Suppressor macrophage (primary cell): ENCODE measurements at regions not wholly inside any gene's neighbourhood (a gene's known extent, or its start where the extent isn't known, plus 50 kb on each side); places are given as distances from the start of the nearest gene placed in this dataset.
"Not testable (repeated sequence)": the region's sequence is repeated elsewhere in the genome, so short reads cannot be mapped to it uniquely, and the experiment has no call there.

Experiments
- DNase-seq, 4 experiments: peaks; one replicate each; pipeline ENCODE4 v3.0.0-alpha.2; 2020 to 2022

DNA sequence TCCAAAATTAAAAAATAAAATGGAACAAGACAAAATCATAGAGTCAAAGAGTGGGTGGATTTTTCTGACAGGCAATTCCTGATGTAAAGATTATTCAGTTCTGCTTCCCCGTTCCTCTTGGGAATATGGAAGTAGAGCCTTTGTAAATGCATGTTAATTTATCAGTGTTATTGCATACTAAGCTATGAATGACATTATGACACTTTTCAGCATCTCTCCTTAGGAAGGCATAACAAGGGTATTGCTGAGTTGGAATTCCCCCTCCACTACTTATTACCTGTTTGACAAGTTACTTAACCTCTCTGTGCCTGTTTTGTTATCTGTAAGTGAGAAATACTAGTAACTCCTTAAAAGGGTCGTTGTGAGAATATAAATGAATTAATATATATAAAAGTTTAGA is 640.4 kb downstream of the LMO4 start:
- DNase-seq: no peak

DNA sequence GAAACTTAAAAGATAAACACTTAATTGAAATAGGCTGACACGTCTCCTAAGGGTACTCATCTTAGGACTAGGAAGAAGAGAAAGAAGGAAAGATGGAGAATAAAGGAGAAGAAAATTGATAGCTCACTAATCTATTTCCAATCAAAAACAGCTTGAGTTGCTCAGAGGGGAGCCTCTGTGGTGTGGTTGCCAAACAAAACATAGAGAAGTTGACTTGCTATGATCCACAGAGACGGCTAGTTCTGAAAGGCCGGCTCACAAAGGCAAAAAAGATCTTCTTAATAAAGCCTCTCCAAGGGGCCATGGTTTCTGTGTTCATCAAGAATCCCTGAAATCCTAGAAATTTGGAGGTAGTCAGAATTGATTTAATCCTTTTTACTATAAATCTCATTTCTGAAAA is 644.1 kb downstream of the LMO4 start:
- no peak for DNase-seq

DNA sequence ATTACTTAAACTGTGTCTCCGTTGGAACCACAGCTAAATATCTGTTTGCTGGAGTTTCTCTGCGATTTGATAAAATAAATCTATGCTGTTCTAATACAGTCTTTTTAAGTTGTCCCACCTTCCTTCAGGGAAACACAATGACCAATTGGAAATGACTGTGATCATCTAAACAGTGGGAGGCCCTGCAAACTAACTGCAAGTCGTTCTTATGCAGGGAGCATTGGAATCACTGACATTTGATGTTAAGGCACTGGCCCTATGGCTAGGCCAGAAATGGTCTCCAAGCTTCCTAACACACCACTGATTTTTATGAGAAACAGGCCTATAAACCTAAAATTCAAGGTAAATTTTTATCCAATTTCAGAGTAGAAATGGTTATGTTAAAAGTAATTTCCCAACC is 645.2 kb downstream of the LMO4 start:
- no peak for DNase-seq

DNA sequence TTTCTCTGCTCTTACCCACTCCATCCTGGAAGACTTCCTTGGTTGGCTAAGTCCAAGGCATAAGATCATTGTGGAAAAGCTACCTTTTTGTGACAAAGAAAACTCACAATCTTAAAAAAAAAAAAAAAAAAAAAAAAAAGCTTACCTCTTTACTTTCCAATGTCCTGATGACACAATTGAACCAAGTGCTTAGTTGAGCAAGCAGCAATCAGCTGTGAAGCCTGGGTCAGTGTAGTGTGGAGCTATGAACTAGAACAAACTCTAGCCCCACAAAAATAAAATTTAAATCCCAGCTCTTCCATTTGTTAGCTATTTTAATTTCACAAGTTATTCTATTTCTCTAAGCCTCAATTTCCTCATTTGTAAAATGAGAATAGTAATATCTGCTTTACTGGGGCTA is 647.6 kb downstream of the LMO4 start:
- no peak for DNase-seq

DNA sequence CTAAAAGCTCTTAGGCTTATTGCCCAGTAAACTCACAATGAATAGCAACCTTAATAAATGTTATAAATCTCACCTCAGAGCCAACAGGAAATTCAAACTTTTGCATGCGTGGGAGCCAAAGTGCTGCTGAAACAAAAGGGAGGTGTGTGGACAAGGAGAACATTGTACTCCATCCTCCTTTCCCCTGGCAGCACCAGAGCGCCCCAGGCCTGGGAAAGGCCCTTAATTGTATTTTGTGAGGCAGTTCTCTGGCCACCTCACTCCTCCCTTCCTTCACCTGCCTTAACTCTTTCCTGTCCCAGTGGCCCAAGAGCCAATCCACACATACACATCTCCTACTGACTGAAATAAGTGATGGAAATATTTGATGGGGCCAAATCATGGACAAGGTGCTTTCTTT is 648.5 kb downstream of the LMO4 start:
- no peak for DNase-seq

GRCh38 chr1:87979079-87979478 is 650.4 kb downstream of the LMO4 start:
- DNase-seq: no peak

DNA sequence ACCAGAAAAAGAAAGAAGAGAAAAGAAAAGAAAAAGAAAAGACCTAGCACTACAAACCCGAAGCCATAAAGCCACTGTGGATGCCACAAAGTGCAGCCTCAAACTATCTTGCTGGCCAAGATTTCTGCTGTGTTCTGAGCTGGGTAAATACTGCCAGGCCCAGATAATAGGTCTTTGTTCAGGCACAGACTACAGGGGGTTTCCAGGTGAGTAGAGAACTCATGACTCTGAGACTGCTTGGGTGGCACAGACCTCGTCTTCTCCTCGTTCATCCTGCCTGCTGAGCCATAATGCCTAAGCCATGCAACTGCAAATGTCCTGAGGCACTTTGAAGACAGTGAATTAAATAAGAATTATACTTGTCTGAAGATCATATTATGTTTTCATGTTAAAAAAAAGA is 651.8 kb downstream of the LMO4 start:
- DNase-seq: no peak

- no peak for DNase-seq
These were observed 652.7 kb downstream of the LMO4 start for GRCh38 chr1:87981386-87981785.

GRCh38 chr1:87981810-87982209 is 653.1 kb downstream of the LMO4 start:
- DNase-seq: no peak

DNA sequence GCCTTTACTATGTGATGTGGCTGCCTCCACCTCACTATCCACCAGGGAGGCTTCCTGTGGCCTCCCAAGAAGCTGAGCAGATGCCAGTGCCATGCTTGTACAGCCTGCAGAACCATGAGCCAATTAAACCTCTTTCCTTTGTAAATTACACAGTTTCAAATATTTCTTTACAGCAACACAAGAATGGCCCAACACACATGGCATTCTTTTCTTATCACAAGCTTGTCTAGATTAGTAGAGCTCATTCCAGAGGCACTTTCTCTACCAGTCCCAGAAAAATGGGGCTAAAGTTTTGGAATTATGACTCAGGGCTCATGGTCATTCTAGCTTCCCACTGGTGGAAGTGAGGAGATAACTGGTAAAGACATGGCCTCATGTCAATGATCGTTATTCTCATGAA is 655.2 kb downstream of the LMO4 start:
- no peak for DNase-seq

GRCh38 chr1:87985071-87985470 is 656.4 kb downstream of the LMO4 start:
- no peak for DNase-seq

GRCh38 chr1:87986130-87986866 is 657.6 kb downstream of the LMO4 start:
- no peak for DNase-seq

DNA sequence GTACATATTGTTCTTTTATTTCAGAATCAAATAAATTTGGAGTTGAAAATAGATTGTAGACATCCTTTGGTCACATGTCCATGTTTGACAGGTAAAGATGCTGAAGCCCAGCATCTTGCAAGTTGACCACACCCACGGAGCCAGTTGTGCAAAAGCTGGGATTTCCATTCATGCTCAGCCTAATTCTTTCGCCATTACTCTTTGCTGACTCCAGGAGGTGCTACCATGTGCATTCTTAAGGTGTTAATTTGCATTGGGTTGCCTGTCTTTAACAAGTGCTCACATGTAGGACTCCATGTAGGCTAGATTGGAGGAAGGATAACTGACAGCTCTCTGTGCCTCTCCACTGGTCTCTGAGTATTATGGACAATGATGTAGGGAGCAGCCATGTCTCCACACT is 660.7 kb downstream of the LMO4 start:
- DNase-seq: no peak

DNA sequence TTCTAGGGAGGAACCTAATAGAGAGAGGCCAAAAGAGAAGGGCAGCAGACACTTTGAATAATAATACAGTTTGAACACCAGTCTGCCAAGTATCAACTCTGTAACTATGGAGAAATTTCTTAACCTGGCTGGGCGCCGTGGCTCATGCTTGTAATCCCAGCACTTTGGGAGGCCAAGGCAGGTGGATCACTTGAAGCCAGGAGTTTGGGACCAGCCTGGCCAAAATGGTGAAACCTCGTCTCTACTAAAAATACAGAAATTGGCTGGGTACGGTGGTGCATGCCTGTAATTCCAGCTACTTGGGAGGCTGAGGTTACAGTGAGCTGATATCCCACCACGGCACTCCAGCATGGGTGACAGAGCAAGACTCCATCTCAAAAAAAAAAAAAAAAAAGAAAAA is 663.9 kb downstream of the LMO4 start:
- DNase-seq: not testable (repeated sequence)

- DNase-seq: no peak
These were observed 664.4 kb downstream of the LMO4 start for GRCh38 chr1:87993051-87993450.

- no peak for DNase-seq
These were observed 671.2 kb downstream of the LMO4 start for GRCh38 chr1:87999852-88000251.

DNA sequence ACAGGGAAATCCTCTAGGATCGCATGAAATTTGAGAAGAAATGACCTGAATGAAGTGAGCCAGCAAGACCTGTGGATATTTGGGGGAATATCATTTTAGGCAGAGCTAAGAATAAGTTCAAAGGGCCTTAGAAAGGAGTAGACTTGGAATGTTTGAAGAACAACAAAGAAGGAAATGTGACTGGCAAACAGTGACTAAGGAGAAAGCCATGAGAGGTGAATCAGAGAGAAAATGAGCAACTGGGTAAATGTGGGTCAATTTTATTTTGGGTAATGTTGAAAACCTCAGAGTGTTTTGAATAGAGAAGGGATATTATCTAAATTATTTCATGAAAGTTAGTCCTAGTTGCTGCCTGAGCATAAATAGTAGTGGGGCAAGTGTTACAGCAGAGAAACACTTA is 672.8 kb downstream of the LMO4 start:
- DNase-seq: no peak

- no peak for DNase-seq
These were observed 674.6 kb downstream of the LMO4 start for GRCh38 chr1:88003255-88003654.

DNA sequence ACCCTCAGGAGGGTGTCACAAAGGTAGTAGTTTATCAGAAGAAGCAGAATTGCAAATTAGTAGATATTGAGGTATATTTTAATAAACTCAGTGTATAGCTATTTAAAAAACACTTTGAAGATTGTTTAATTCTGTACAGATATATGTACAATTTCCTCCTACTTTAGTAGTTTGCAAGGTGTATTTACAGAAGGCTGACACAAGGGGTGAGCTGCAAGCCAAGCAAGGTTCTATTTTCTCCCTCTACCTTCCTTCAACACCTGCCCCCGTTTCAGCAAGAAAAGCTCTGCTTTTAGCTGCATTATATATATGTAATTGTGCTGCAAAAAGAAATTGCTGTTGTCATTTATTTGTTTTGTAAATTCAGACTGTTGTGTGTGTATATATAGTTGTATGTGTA is 674.2 kb upstream of the PKN2 start:
- DNase-seq: no peak

DNA sequence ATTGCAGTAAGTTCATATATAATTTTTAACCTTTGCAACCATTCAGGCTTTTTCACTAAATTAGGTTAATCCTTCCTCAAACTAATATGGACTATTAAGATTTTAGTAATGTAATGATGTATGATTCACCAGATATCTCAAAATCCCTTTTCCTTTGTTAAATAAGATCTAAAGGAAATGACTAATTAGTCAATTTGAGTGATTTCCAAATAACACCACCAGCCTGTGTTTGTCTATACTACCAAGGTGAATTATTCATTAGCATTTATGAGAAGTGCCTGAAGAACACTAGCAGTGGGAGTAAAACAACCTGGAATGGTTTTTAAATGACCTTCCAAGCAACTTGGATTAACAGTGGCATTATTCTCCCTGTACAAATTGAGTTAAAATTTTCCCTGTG is 670.6 kb upstream of the PKN2 start:
- DNase-seq: no peak

DNA sequence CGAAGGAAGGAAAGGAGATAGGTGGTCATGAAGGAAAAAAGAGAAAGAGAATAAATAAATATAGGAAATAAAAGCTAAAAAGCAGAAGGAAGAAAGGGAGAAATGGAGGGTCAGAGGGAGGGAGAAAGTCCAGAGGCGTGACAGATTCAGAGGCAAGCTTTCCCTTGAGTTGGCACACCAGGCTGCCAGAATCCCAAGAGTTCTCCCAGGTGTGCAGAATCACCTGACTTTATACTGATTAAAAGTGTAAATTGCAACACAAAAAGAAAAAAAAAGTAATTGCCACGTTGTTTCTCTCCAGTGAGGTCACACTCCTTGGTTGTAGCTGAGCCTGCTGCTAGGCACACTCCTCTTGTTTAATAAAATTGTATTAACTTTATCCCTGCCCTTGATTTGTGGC is 669.9 kb upstream of the PKN2 start:
- no peak for DNase-seq

GRCh38 chr1:88016947-88017346 is 667.1 kb upstream of the PKN2 start:
- DNase-seq: no peak

- no peak for DNase-seq
These were observed 662.5 kb upstream of the PKN2 start for GRCh38 chr1:88021529-88021928.

DNA sequence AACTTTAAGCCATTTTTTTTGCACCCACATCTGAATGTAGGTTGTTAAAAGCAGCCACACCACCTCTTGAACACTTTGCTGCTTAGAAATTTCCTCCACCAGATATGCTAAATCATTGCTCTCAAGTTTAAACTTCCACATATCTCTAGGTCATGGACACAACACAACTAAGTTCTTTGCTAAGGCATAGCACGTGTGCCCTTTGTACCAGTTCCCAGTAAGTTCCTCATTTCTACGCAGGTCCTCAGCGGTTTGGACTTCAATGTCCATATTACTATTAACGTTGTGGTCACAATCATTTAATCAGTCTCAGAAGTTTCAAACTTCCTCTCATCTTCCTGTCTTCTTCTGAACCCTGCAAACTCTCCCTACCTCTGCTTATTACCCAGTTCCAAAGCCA is 661.6 kb upstream of the PKN2 start:
- peak; percentile 17 to 38 (median 33) for DNase-seq

DNA sequence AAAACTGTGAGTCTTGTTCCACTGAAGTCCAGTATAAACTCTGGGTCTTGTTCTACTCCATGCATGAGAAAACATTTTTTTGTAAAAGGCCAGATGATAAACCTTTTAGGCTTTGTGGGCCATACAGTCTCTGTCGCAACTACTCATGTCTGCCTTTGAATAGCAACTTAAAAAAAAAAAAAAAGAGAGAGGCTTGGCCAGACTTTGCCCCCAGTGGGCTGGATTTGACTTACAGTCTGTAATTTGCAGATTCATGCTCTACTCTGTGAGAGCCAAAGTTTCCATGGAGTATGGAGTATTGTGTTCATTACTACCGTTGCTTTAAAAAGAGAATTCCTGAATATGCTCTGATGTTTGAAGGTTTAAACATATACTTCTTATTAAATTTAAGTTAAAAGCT is 654.9 kb upstream of the PKN2 start:
- no peak for DNase-seq
